ENCODE measurements at regions not wholly inside any gene's neighbourhood (a gene's known extent, or its start where the extent isn't known, plus 50 kb on each side); places are given as distances from the start of the nearest gene placed in this dataset.

GRCh38 chr1:38127428-38127827 is 80.8 kb upstream of the POU3F1 start:
- no peak for TF ChIP-seq CTCF (IDR thresholded peaks at IDR 0.05; ENCODE audit: insufficient read depth, low read length)
- no peak for TF ChIP-seq POLR2AphosphoS5 (IDR thresholded peaks at IDR 0.05; ENCODE audit: low read depth)
- TF ChIP-seq REST (IDR thresholded peaks at IDR 0.05; ENCODE audit: insufficient replicate concordance, low read depth): no peak
- TF ChIP-seq SPI1 (IDR thresholded peaks at IDR 0.05; ENCODE audit: borderline replicate concordance, low read depth): no peak

Measured in HL-60 (cell line).